ENCODE measurements at regions not wholly inside any gene's neighbourhood (a gene's known extent, or its start where the extent isn't known, plus 50 kb on each side); places are given as distances from the start of the nearest gene placed in this dataset.

DNA sequence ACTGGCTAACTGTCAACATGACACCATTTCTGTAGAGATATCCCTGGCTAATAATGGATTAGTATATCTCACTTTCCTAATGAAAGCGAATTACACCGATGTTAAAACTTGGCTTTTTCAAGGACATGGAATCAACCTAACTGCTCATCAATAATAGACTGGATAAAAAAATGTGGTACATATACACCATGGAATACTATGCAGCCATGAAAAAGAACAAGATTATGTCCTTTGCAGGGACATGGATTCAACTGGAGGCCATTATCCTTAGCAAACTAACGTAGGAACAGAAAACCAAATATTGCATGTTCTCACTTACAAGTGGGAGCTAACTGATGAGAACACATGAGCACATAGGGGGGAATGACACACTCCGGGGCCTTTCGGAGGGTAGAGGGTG lies 62.6 kb downstream of the ZIC1 start:
- no CpG with 5 or more reads among the region's 5 CpGs for WGBS (ENCODE audit: insufficient coverage)
- H3K27me3 ChIP-seq (ENCODE audit: control insufficient read depth, insufficient read depth, low read length) = no peaks in the 10 kb centered on the region
- H3K9me3 ChIP-seq (replicated peaks; ENCODE audit: control insufficient read depth, low read depth, low read length) = no peaks in the 10 kb centered on the region
- no peaks in the 10 kb centered on the region for H3K36me3 ChIP-seq (ENCODE audit: control insufficient read depth, insufficient read depth, low read length)
- H3K4me1 ChIP-seq (ENCODE audit: control insufficient read depth, insufficient read depth, low read length) = no peaks in the 10 kb centered on the region
- no peak for DNase-seq
- H3K27ac ChIP-seq (ENCODE audit: low read length) = no peak overlapping the region
- no peak overlapping the region for H3K4me3 ChIP-seq (ENCODE audit: low read length)

DNA sequence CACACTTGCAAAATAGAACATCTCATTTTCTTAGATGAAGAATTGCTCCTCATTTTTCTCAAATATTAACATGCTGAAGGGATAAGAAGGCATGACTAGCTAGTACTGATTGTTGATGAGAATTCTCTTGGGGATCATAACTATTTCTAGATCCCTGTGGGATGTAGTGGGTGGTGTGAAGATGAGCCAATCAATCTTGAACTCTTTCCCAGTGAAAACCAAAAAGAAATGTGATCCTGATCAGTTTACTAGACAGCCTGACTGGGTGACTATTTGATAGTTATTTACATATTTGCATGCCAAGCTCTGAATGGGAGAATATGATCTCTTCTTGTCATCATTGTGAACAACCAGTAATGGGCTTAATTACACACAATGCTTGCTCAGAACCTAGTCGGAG lies 63.7 kb downstream of the ZIC1 start:
- WGBS (ENCODE audit: insufficient coverage) = no CpG with 5 or more reads among the region's 1 CpG
- Histone ChIP-seq H3K27me3 (ENCODE audit: control insufficient read depth, insufficient read depth, low read length) (no peaks in the 10 kb centered on the region), H3K27ac (ENCODE audit: low read length) (no peak overlapping the region), H3K9me3 (replicated peaks; ENCODE audit: control insufficient read depth, low read depth, low read length) (no peaks in the 10 kb centered on the region), H3K36me3 (ENCODE audit: control insufficient read depth, insufficient read depth, low read length) (no peaks in the 10 kb centered on the region), H3K4me3 (ENCODE audit: low read length) (no peak overlapping the region), H3K4me1 (ENCODE audit: control insufficient read depth, insufficient read depth, low read length) (no peaks in the 10 kb centered on the region)
- DNase-seq = no peak

DNA sequence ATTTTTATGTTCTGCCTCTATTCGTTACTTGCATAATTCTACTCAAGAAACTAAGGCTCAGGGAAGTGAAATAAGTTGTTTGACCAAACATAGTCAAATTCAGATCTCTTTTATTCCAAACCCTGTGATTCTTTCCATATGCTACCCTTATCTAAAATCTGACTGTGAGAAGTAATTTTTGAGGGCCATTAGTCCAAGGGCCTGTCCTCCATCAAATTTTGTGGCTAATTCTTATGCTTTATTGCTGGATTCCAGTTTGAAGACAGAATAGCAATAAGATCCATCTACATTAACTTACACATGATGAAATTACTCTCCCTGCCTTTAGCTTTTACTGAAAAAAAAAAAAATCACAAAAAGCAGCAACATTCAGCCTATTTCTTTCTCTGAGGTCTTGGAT lies 74.0 kb downstream of the ZIC1 start:
- Histone ChIP-seq H3K4me1 (ENCODE audit: control insufficient read depth, insufficient read depth, low read length) (no peaks in the 10 kb centered on the region), H3K9me3 (replicated peaks; ENCODE audit: control insufficient read depth, low read depth, low read length) (no peaks in the 10 kb centered on the region), H3K27ac (ENCODE audit: low read length) (no peak overlapping the region), H3K4me3 (ENCODE audit: low read length) (no peak overlapping the region), H3K36me3 (ENCODE audit: control insufficient read depth, insufficient read depth, low read length) (no peaks in the 10 kb centered on the region), H3K27me3 (ENCODE audit: control insufficient read depth, insufficient read depth, low read length) (no peaks in the 10 kb centered on the region)
- DNase-seq = no peak
- no CpG with 5 or more reads among the region's 1 CpG for WGBS (ENCODE audit: insufficient coverage)

GRCh38 chr3:147483578-147483977 lies 74.4 kb downstream of the ZIC1 start:
- no peaks in the 10 kb centered on the region for H3K27me3 ChIP-seq (ENCODE audit: control insufficient read depth, insufficient read depth, low read length)
- no peak overlapping the region for H3K27ac ChIP-seq (ENCODE audit: low read length)
- WGBS (ENCODE audit: insufficient coverage) = no CpG with 5 or more reads among the region's 1 CpG
- H3K9me3 ChIP-seq (replicated peaks; ENCODE audit: control insufficient read depth, low read depth, low read length) = no peaks in the 10 kb centered on the region
- H3K4me3 ChIP-seq (ENCODE audit: low read length) = no peak overlapping the region
- no peaks in the 10 kb centered on the region for H3K4me1 ChIP-seq (ENCODE audit: control insufficient read depth, insufficient read depth, low read length)
- H3K36me3 ChIP-seq (ENCODE audit: control insufficient read depth, insufficient read depth, low read length) = no peaks in the 10 kb centered on the region
- DNase-seq = no peak

GRCh38 chr3:147493065-147493464 lies 83.9 kb downstream of the ZIC1 start:
- no peaks in the 10 kb centered on the region for H3K4me1 ChIP-seq (ENCODE audit: control insufficient read depth, insufficient read depth, low read length)
- H3K4me3 ChIP-seq (ENCODE audit: low read length) = no peak overlapping the region
- no peak overlapping the region for H3K27ac ChIP-seq (ENCODE audit: low read length)
- no peaks in the 10 kb centered on the region for H3K9me3 ChIP-seq (replicated peaks; ENCODE audit: control insufficient read depth, low read depth, low read length)
- H3K36me3 ChIP-seq (ENCODE audit: control insufficient read depth, insufficient read depth, low read length) = no peaks in the 10 kb centered on the region
- 85% methylated on average over 2 of the region's 5 CpGs for WGBS (ENCODE audit: insufficient coverage)
- no peak for DNase-seq
- H3K27me3 ChIP-seq (ENCODE audit: control insufficient read depth, insufficient read depth, low read length) = no peaks in the 10 kb centered on the region

DNA sequence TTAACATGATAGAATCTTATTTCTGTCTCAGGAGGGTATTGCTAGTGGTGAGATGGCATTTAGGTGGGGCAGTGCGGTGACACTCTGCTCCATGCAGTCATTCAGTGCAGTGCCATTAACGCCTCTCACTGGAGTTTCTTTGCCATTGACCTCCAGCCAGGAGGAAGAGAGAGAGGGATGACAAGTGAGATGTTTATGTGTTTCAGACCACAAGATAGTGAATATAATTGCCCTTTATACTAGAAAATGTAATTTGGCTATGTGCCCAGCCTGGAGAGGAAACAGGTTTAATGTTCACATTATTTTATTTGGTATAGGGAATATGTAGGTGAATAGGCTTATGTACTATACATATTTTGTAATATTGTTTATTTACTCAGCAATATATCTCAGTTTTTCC lies 84.5 kb downstream of the ZIC1 start:
- Histone ChIP-seq H3K27ac (ENCODE audit: low read length) (no peak overlapping the region), H3K36me3 (ENCODE audit: control insufficient read depth, insufficient read depth, low read length) (no peaks in the 10 kb centered on the region), H3K27me3 (ENCODE audit: control insufficient read depth, insufficient read depth, low read length) (no peaks in the 10 kb centered on the region), H3K4me1 (ENCODE audit: control insufficient read depth, insufficient read depth, low read length) (no peaks in the 10 kb centered on the region), H3K9me3 (replicated peaks; ENCODE audit: control insufficient read depth, low read depth, low read length) (no peaks in the 10 kb centered on the region), H3K4me3 (ENCODE audit: low read length) (no peak overlapping the region)
- DNase-seq = no peak
- WGBS (ENCODE audit: insufficient coverage) = no CpG with 5 or more reads among the region's 2 CpGs

DNA sequence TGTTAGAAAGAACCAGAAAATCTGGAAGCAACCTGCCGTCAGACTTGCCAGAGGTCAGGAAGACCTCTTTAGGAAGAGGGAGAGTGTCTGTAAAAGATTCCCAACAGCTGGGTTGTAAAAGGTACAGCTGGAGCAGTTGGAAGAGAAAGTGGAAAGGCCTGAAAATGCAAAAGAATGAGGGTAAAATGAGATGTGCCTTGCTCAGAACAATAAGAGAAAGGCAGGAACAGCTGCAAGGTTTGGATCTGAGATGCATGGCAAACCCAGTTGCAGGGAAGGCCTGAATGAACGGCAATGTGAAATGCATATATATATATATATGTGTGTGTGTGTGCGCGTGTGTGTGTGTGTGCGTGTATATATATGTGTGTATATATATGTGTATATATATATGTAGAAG lies 88.1 kb downstream of the ZIC1 start:
- H3K36me3 ChIP-seq (ENCODE audit: control insufficient read depth, insufficient read depth, low read length) = no peaks in the 10 kb centered on the region
- H3K27ac ChIP-seq (ENCODE audit: low read length) = peak overlapping the region; percentile 43
- H3K9me3 ChIP-seq (replicated peaks; ENCODE audit: control insufficient read depth, low read depth, low read length) = no peaks in the 10 kb centered on the region
- no peak overlapping the region for H3K4me3 ChIP-seq (ENCODE audit: low read length)
- WGBS (ENCODE audit: insufficient coverage) = 32% methylated on average over 1 of the region's 5 CpGs
- DNase-seq = peak; percentile 82
- H3K27me3 ChIP-seq (ENCODE audit: control insufficient read depth, insufficient read depth, low read length) = no peaks in the 10 kb centered on the region
- H3K4me1 ChIP-seq (ENCODE audit: control insufficient read depth, insufficient read depth, low read length) = no peaks in the 10 kb centered on the region

DNA sequence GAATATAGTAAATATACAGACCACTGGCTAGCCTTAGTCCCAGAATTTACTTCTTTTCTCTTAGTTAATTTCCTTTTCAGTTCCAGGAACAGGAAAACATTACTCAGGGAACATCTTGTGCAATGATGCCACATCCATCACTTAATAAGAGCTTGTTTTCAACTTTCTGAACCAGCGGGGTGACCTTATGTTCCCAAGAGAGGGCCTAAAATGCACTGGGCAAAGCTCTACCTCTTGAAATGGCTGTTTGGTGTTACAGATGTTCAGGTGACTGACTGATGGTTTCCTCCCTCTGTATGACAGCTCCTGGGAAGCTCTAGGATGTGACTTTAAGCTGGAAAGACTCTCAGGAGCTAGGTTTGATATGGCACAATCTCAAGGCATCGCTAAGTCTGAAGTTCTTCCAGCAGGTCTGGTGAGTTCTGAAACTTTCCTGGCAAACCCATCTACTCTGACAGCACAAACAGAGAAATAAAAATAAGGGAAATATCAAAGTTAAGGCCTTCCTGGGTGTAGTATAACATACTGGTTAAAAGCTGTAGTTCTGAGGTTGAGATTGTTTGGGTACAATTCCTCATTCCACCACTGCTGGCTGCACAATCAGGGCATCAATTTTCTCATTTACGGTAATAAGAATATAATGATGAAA lies 98.6 kb downstream of the ZIC1 start:
- H3K36me3 ChIP-seq (ENCODE audit: control insufficient read depth, insufficient read depth, low read length) = no peaks in the 10 kb centered on the region
- no peaks in the 10 kb centered on the region for H3K9me3 ChIP-seq (replicated peaks; ENCODE audit: control insufficient read depth, low read depth, low read length)
- H3K27me3 ChIP-seq (ENCODE audit: control insufficient read depth, insufficient read depth, low read length) = no peaks in the 10 kb centered on the region
- no peak overlapping the region for H3K4me3 ChIP-seq (ENCODE audit: low read length)
- no peak for DNase-seq
- H3K27ac ChIP-seq (ENCODE audit: low read length) = no peak overlapping the region
- WGBS (ENCODE audit: insufficient coverage) = no CpG with 5 or more reads among the region's 3 CpGs
- H3K4me1 ChIP-seq (ENCODE audit: control insufficient read depth, insufficient read depth, low read length) = no peaks in the 10 kb centered on the region

GRCh38 chr3:147509448-147509847 lies 100.3 kb downstream of the ZIC1 start:
- 33% methylated on average over 2 of the region's 3 CpGs for WGBS (ENCODE audit: insufficient coverage)
- H3K4me3 ChIP-seq (ENCODE audit: low read length) = no peak overlapping the region
- no peaks in the 10 kb centered on the region for H3K36me3 ChIP-seq (ENCODE audit: control insufficient read depth, insufficient read depth, low read length)
- no peaks in the 10 kb centered on the region for H3K27me3 ChIP-seq (ENCODE audit: control insufficient read depth, insufficient read depth, low read length)
- no peaks in the 10 kb centered on the region for H3K9me3 ChIP-seq (replicated peaks; ENCODE audit: control insufficient read depth, low read depth, low read length)
- H3K27ac ChIP-seq (ENCODE audit: low read length) = no peak overlapping the region
- peak; percentile 89 for DNase-seq
- no peaks in the 10 kb centered on the region for H3K4me1 ChIP-seq (ENCODE audit: control insufficient read depth, insufficient read depth, low read length)

DNA sequence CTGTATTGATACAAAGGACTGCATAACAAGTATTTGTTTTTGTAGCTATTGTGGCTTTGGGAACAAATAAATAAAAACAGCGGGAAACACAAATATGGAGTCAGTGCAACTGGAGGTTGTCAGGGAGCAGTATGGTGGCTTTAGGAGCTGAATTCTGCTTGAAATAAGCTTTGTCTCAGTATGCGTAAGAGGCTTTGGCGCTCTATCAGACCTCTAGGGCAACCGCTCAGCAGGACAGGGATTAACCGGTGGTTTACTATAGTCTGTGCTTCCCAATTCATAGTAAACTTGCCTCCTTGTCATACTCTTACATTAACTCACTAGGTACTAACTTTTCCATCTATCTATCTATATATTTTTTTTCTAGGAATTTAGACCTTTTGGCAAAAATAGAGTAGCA lies 104.6 kb downstream of the ZIC1 start:
- no peaks in the 10 kb centered on the region for H3K36me3 ChIP-seq (ENCODE audit: control insufficient read depth, insufficient read depth, low read length)
- H3K9me3 ChIP-seq (replicated peaks; ENCODE audit: control insufficient read depth, low read depth, low read length) = no peaks in the 10 kb centered on the region
- H3K27ac ChIP-seq (ENCODE audit: low read length) = no peak overlapping the region
- H3K27me3 ChIP-seq (ENCODE audit: control insufficient read depth, insufficient read depth, low read length) = no peaks in the 10 kb centered on the region
- no peak for DNase-seq
- H3K4me3 ChIP-seq (ENCODE audit: low read length) = no peak overlapping the region
- H3K4me1 ChIP-seq (ENCODE audit: control insufficient read depth, insufficient read depth, low read length) = no peaks in the 10 kb centered on the region
- whole genome bisulfite sequencing (ENCODE audit: insufficient coverage) = 89% methylated on average over 5 of the region's 5 CpGs
